ENCODE measurements at regions not wholly inside any gene's neighbourhood (a gene's known extent, or its start where the extent isn't known, plus 50 kb on each side); places are given as distances from the start of the nearest gene placed in this dataset.
"Not testable (repeated sequence)": the region's sequence is repeated elsewhere in the genome, so short reads cannot be mapped to it uniquely, and the experiment has no call there.

GRCh38 chr19:13712767-13713201 lies 51.5 kb upstream of the MRI1 start:
- DNase-seq (ENCODE audit: low read depth), result no peak

- no peak for DNase-seq (ENCODE audit: low read depth)
Observed at GRCh38 chr19:13707915-13708314, 56.4 kb upstream of the MRI1 start.

- DNase-seq (ENCODE audit: low read depth), result no peak
Observed at GRCh38 chr19:13705928-13706447, 58.3 kb upstream of the MRI1 start.

- DNase-seq (ENCODE audit: low read depth), result no peak
Observed at GRCh38 chr19:13705201-13705600, 59.1 kb upstream of the MRI1 start.

GRCh38 chr19:13701624-13702023 lies 62.7 kb upstream of the MRI1 start:
- no peak for DNase-seq (ENCODE audit: low read depth)

GRCh38 chr19:13700621-13701020 lies 63.7 kb upstream of the MRI1 start:
- no peak for DNase-seq (ENCODE audit: low read depth)

GRCh38 chr19:13699786-13700185 lies 64.5 kb upstream of the MRI1 start:
- DNase-seq (ENCODE audit: low read depth), result no peak

- no peak for DNase-seq (ENCODE audit: low read depth)
Observed at GRCh38 chr19:13696839-13697238, 67.5 kb upstream of the MRI1 start.

- no peak for DNase-seq (ENCODE audit: low read depth)
Observed at GRCh38 chr19:13693889-13694288, 70.4 kb upstream of the MRI1 start.

- DNase-seq (ENCODE audit: low read depth), result peak; percentile 80
Observed at GRCh38 chr19:13691569-13692435, 72.5 kb upstream of the MRI1 start.

- no peak for DNase-seq (ENCODE audit: low read depth)
Observed at GRCh38 chr19:13689085-13689484, 75.2 kb upstream of the MRI1 start.

GRCh38 chr19:13684021-13684420 lies 80.3 kb upstream of the MRI1 start:
- DNase-seq (ENCODE audit: low read depth), result no peak

GRCh38 chr19:13681509-13681908 lies 82.8 kb upstream of the MRI1 start:
- DNase-seq (ENCODE audit: low read depth), result peak; percentile 83

- not testable (repeated sequence) for DNase-seq (ENCODE audit: low read depth)
Observed at GRCh38 chr19:13680708-13681360, 83.5 kb upstream of the MRI1 start.

- not testable (repeated sequence) for DNase-seq (ENCODE audit: low read depth)
Observed at GRCh38 chr19:13676967-13677366, 87.4 kb upstream of the MRI1 start.

- DNase-seq (ENCODE audit: low read depth), result not testable (repeated sequence)
Observed at GRCh38 chr19:13672480-13673175, 91.7 kb upstream of the MRI1 start.

GRCh38 chr19:13670846-13671245 lies 93.5 kb upstream of the MRI1 start:
- no peak for DNase-seq (ENCODE audit: low read depth)

GRCh38 chr19:13669780-13670355 lies 94.5 kb upstream of the MRI1 start:
- DNase-seq (ENCODE audit: low read depth), result no peak

- no peak for DNase-seq (ENCODE audit: low read depth)
Observed at GRCh38 chr19:13668964-13669363, 95.4 kb upstream of the MRI1 start.

- DNase-seq (ENCODE audit: low read depth), result no peak
Observed at GRCh38 chr19:13666165-13666564, 98.2 kb upstream of the MRI1 start.

- DNase-seq (ENCODE audit: low read depth), result no peak
Observed at GRCh38 chr19:13665125-13665905, 99.0 kb upstream of the MRI1 start.
